Astrocyte (in vitro differentiated cells and primary cell): ENCODE measurements at regions not wholly inside any gene's neighbourhood (a gene's known extent, or its start where the extent isn't known, plus 50 kb on each side); places are given as distances from the start of the nearest gene placed in this dataset.

Experiments used
- DNase-seq: peaks from one replicate; pipeline ENCODE4 v3.0.0-alpha.2; 2010; ENCODE audit warnings: low read depth
- FAIRE-seq: peaks from 2 replicates; lab custom pipeline; 2011; peaks lifted over from hg19 to GRCh38; lab: Jason Lieb, UNC
- H2AFZ ChIP-seq: 2 replicates; pipeline ENCODE4 v1.6.0; 2012; ENCODE audit warnings: low read depth, low read length, inconsistent platforms
- H3K27ac ChIP-seq: 2 replicates; pipeline ENCODE4 v1.5.1; 2011; ENCODE audit warnings: low read depth, low read length, inconsistent platforms
- H3K27me3 ChIP-seq: 2 replicates; pipeline ENCODE4 v1.6.0; 2011; ENCODE audit warnings: low read length, inconsistent platforms; ENCODE audit not compliant: insufficient read depth
- H3K36me3 ChIP-seq: 2 replicates; pipeline ENCODE4 v1.5.1; 2011; ENCODE audit warnings: low read length, inconsistent platforms; ENCODE audit not compliant: insufficient read depth
- H3K4me1 ChIP-seq: 2 replicates; pipeline ENCODE4 v1.5.1; 2011; ENCODE audit warnings: low read length, inconsistent platforms; ENCODE audit not compliant: insufficient read depth
- H3K4me2 ChIP-seq: 2 replicates; pipeline ENCODE4 v1.6.0; 2012; ENCODE audit warnings: low read length, inconsistent platforms
- H3K4me3 ChIP-seq: 2 replicates; pipeline ENCODE4 v1.5.1; 2011; ENCODE audit warnings: low read depth, mild to moderate bottlenecking, low read length, inconsistent platforms; ENCODE audit not compliant: insufficient read depth
- H3K79me2 ChIP-seq: 2 replicates; pipeline ENCODE4 v1.6.0; 2012; ENCODE audit warnings: mild to moderate bottlenecking, low read length, inconsistent platforms; ENCODE audit not compliant: insufficient read depth
- H3K9ac ChIP-seq: 2 replicates; pipeline ENCODE4 v1.6.0; 2012; ENCODE audit warnings: mild to moderate bottlenecking, low read length, inconsistent platforms
- H3K9me3 ChIP-seq: 2 replicates; pipeline ENCODE4 v1.5.1; 2012; ENCODE audit warnings: low read depth, mild to moderate bottlenecking, low read length, inconsistent platforms; ENCODE audit not compliant: insufficient read depth
- H4K20me1 ChIP-seq: 2 replicates; pipeline ENCODE4 v1.6.0; 2012; ENCODE audit warnings: low read length, inconsistent platforms; ENCODE audit not compliant: insufficient read depth
- H3K27ac Mint-ChIP-seq: one replicate; pipeline ENCODE4 v1.8.0; 2021; ENCODE audit warnings: mild to moderate bottlenecking, mixed read lengths; ENCODE audit not compliant: unreplicated experiment
- H3K27me3 Mint-ChIP-seq: one replicate; pipeline ENCODE4 v1.8.0; 2021; ENCODE audit warnings: low read depth, mixed read lengths; ENCODE audit not compliant: unreplicated experiment
- H3K36me3 Mint-ChIP-seq: one replicate; pipeline ENCODE4 v1.8.0; 2021; ENCODE audit warnings: low read depth, mixed read lengths; ENCODE audit not compliant: unreplicated experiment
- H3K4me1 Mint-ChIP-seq: one replicate; pipeline ENCODE4 v1.8.0; 2021; ENCODE audit warnings: low read depth, mixed read lengths; ENCODE audit not compliant: unreplicated experiment
- H3K4me3 Mint-ChIP-seq: one replicate; pipeline ENCODE4 v1.8.0; 2021; ENCODE audit warnings: mild to moderate bottlenecking, moderate library complexity, mixed read lengths; ENCODE audit not compliant: unreplicated experiment
- H3K9me3 Mint-ChIP-seq: one replicate; pipeline ENCODE4 v1.8.0; 2021; ENCODE audit warnings: mild to moderate bottlenecking, mixed read lengths; ENCODE audit not compliant: unreplicated experiment
- CTCF ChIP-seq: IDR thresholded peaks from 2 replicates; pipeline ENCODE4 v1.5.1; 2011; ENCODE audit warnings: low read depth, mild to moderate bottlenecking, inconsistent platforms, low read length, moderate library complexity; ENCODE audit not compliant: insufficient read depth
- EZH2 ChIP-seq: IDR thresholded peaks from 2 replicates; pipeline ENCODE4 v1.6.1; 2012; ENCODE audit warnings: mild to moderate bottlenecking, low read length, inconsistent platforms; ENCODE audit not compliant: insufficient read depth

GRCh38 chr16:56047307-56048234, 143.7 kb upstream of the GNAO1 start:
- no peaks in the 10 kb centered on the region for H3K27me3 ChIP-seq
- TF ChIP-seq EZH2 (no peak), CTCF (no peak)
- no peaks in the 10 kb centered on the region for H3K36me3 ChIP-seq
- no peak overlapping the region for H2AFZ ChIP-seq
- H3K79me2 ChIP-seq = no peaks in the 10 kb centered on the region
- H3K27ac ChIP-seq = no peak overlapping the region
- H4K20me1 ChIP-seq = no peaks in the 10 kb centered on the region
- no peak for FAIRE-seq
- no peak overlapping the region for H3K4me2 ChIP-seq
- Mint-ChIP-seq H3K4me3 (no peak overlapping the region), H3K27ac (no peak overlapping the region), H3K27me3 (peaks cover 27% of the 10 kb centered on the region), H3K4me1 (no peaks in the 10 kb centered on the region), H3K9me3 (no peaks in the 10 kb centered on the region), H3K36me3 (no peaks in the 10 kb centered on the region)
- H3K9ac ChIP-seq = no peak overlapping the region
- no peaks in the 10 kb centered on the region for H3K4me1 ChIP-seq
- no peaks in the 10 kb centered on the region for H3K9me3 ChIP-seq
- H3K4me3 ChIP-seq = no peak overlapping the region
- DNase-seq = no peak

- no peaks in the 10 kb centered on the region for H3K9me3 Mint-ChIP-seq
- no peak overlapping the region for H3K27ac Mint-ChIP-seq
- no peaks in the 10 kb centered on the region for H3K9me3 ChIP-seq
- H3K79me2 ChIP-seq = no peaks in the 10 kb centered on the region
- H3K4me3 ChIP-seq = no peak overlapping the region
- H3K27ac ChIP-seq = no peak overlapping the region
- H3K4me2 ChIP-seq = no peak overlapping the region
- DNase-seq (no peak), FAIRE-seq (no peak)
- H3K4me1 Mint-ChIP-seq = no peaks in the 10 kb centered on the region
- H3K27me3 Mint-ChIP-seq = peaks cover 22% of the 10 kb centered on the region
- no peak overlapping the region for H2AFZ ChIP-seq
- H4K20me1 ChIP-seq = no peaks in the 10 kb centered on the region
- TF ChIP-seq CTCF (no peak), EZH2 (no peak)
- H3K27me3 ChIP-seq = no peaks in the 10 kb centered on the region
- H3K36me3 ChIP-seq = no peaks in the 10 kb centered on the region
- H3K4me3 Mint-ChIP-seq = no peak overlapping the region
- H3K4me1 ChIP-seq = no peaks in the 10 kb centered on the region
- no peaks in the 10 kb centered on the region for H3K36me3 Mint-ChIP-seq
- no peak overlapping the region for H3K9ac ChIP-seq
Measured at GRCh38 chr16:56042416-56042815, 148.9 kb upstream of the GNAO1 start.

- DNase-seq = no peak
- H3K9me3 Mint-ChIP-seq = peaks cover under 1% of the 10 kb centered on the region
- no peak overlapping the region for H3K4me2 ChIP-seq
- H3K9me3 ChIP-seq = no peaks in the 10 kb centered on the region
- no peaks in the 10 kb centered on the region for H3K4me1 ChIP-seq
- no peak for FAIRE-seq
- no peaks in the 10 kb centered on the region for H4K20me1 ChIP-seq
- TF ChIP-seq EZH2 (no peak), CTCF (no peak)
- no peak overlapping the region for H3K27ac ChIP-seq
- H3K27me3 ChIP-seq = no peaks in the 10 kb centered on the region
- H3K9ac ChIP-seq = no peak overlapping the region
- no peak overlapping the region for H3K27ac Mint-ChIP-seq
- H3K4me1 Mint-ChIP-seq = no peaks in the 10 kb centered on the region
- no peaks in the 10 kb centered on the region for H3K79me2 ChIP-seq
- no peak overlapping the region for H3K4me3 ChIP-seq
- peaks cover 17% of the 10 kb centered on the region for H3K27me3 Mint-ChIP-seq
- H3K36me3 Mint-ChIP-seq = no peaks in the 10 kb centered on the region
- no peaks in the 10 kb centered on the region for H3K36me3 ChIP-seq
- H2AFZ ChIP-seq = no peak overlapping the region
- no peak overlapping the region for H3K4me3 Mint-ChIP-seq
Measured at GRCh38 chr16:56041556-56042140, 149.6 kb upstream of the GNAO1 start.
